PC-3 (cell line): ENCODE measurements at regions not wholly inside any gene's neighbourhood (a gene's known extent, or its start where the extent isn't known, plus 50 kb on each side); places are given as distances from the start of the nearest gene placed in this dataset.

Experiments
- ATAC-seq: fragments of 200-7000 bp; cut with Tn5 transposase; 2 replicates; pipeline ENCODE4 v1.9.1; 2020; ENCODE audit warnings: mild to moderate bottlenecking, moderate library complexity
- BruUV-seq: library from RNA; stranded (reverse); fragments of 400-500 nt; replicated peaks from 2 replicates; lab custom pipeline; 2021; lab: Mats Ljungman, UMichigan
- CTCF ChIA-PET: fragments of 300-600 bp; sonication (Branson Sonifier 250); formaldehyde crosslinking; loops from one replicate; lab custom pipeline; 2022; ENCODE audit warnings: antibody characterized with exemption; lab: Charles Lee
- POLR2A ChIA-PET: fragments of 300-600 bp; sonication (Branson Sonifier 250); formaldehyde crosslinking; loops from one replicate; lab custom pipeline; 2022; ENCODE audit warnings: antibody characterized with exemption; ENCODE audit not compliant: unreplicated experiment; lab: Charles Lee
- DNase-seq: peaks from one replicate; pipeline ENCODE4 v3.0.0-alpha.2; 2015
- H2AFZ ChIP-seq: fragments of 300-600 bp; sonication (generic); 2 replicates; pipeline ENCODE4 v1.6.0; 2016; ENCODE audit warnings: antibody characterized with exemption, low read length
- H3F3A ChIP-seq: fragments of 300-600 bp; sonication (generic); one replicate; pipeline ENCODE4 v1.6.0; 2017; ENCODE audit warnings: antibody characterized with exemption, low read length, control low read depth, mild to moderate bottlenecking; ENCODE audit not compliant: unreplicated experiment
- H3K27ac ChIP-seq: fragments of 300-600 bp; sonication (generic); 2 replicates; pipeline ENCODE4 v1.5.1; 2016; ENCODE audit warnings: mild to moderate bottlenecking, low read length
- H3K27me3 ChIP-seq: fragments of 300-600 bp; sonication (generic); 2 replicates; pipeline ENCODE4 v1.6.1; 2016; ENCODE audit warnings: low read length, mixed read lengths
- H3K36me3 ChIP-seq: fragments of 300-600 bp; sonication (generic); 2 replicates; pipeline ENCODE4 v1.6.1; 2016; ENCODE audit warnings: low read depth, mixed run types, low read length, mixed read lengths
- H3K4me1 ChIP-seq: fragments of 300-600 bp; sonication (generic); 2 replicates; pipeline ENCODE4 v1.5.1; 2016; ENCODE audit warnings: low read length; ENCODE audit not compliant: insufficient read depth
- H3K4me2 ChIP-seq: fragments of 300-600 bp; sonication (generic); 2 replicates; pipeline ENCODE4 v1.6.0; 2016; ENCODE audit warnings: low read length
- H3K4me3 ChIP-seq: fragments of 300-600 bp; sonication (generic); 2 replicates; pipeline ENCODE4 v1.5.1; 2016; ENCODE audit warnings: mild to moderate bottlenecking, low read length, mixed read lengths
- H3K79me2 ChIP-seq: fragments of 300-600 bp; sonication (generic); 2 replicates; pipeline ENCODE4 v1.6.1; 2017; ENCODE audit warnings: low read length, mixed read lengths
- H3K9ac ChIP-seq: fragments of 300-600 bp; sonication (generic); 2 replicates; pipeline ENCODE4 v1.6.0; 2016; ENCODE audit warnings: mild to moderate bottlenecking, low read length
- H3K9me2 ChIP-seq: fragments of 300-600 bp; sonication (generic); replicated peaks from 2 replicates; pipeline ENCODE4 v1.6.1; 2016; ENCODE audit warnings: mixed run types, low read length, mixed read lengths
- H3K9me3 ChIP-seq: fragments of 300-600 bp; sonication (generic); 2 replicates; pipeline ENCODE4 v1.6.1; 2016; ENCODE audit warnings: low read length, mixed read lengths
- H4K20me1 ChIP-seq: fragments of 300-600 bp; sonication (generic); 2 replicates; pipeline ENCODE4 v1.6.1; 2016; ENCODE audit warnings: low read length, mixed read lengths
- CTCF ChIP-seq: fragments of 300-600 bp; sonication (generic); conservative IDR thresholded peaks from 2 replicates; pipeline ENCODE4 v1.5.1; 2017; ENCODE audit warnings: antibody characterized with exemption, low read depth, mild to moderate bottlenecking, low read length
- EZH2 ChIP-seq: fragments of 300-600 bp; sonication (generic); IDR thresholded peaks from one replicate; pipeline ENCODE4 v1.6.1; 2017; ENCODE audit warnings: antibody characterized with exemption, mild to moderate bottlenecking, low read length; ENCODE audit not compliant: unreplicated experiment
- EZH2phosphoT487 ChIP-seq: fragments of 300-600 bp; sonication (generic); IDR thresholded peaks from 2 replicates; pipeline ENCODE4 v1.6.1; 2018; ENCODE audit warnings: mild to moderate bottlenecking, antibody characterized with exemption, low read length, borderline replicate concordance
- intact Hi-C: fragments of 100-400 bp; cut with micrococcal nuclease; formaldehyde crosslinking; loops from 2 replicates; pipeline ENCODE4 v1.9.0; 2023

- TF ChIP-seq CTCF = no peak
- TF ChIP-seq EZH2 = no peak
- TF ChIP-seq EZH2phosphoT487 = no peak
- no peak overlapping the region for H3K9ac ChIP-seq
- H3K27ac ChIP-seq = no peak overlapping the region
- H3K4me3 ChIP-seq = no peak overlapping the region
- ATAC-seq = no peak
- no peaks in the 10 kb centered on the region for H3F3A ChIP-seq
- intact Hi-C loops = no loop called here
- no peaks in the 10 kb centered on the region for H3K36me3 ChIP-seq
- no peaks in the 10 kb centered on the region for H3K4me1 ChIP-seq
- no peak for DNase-seq
- H3K27me3 ChIP-seq = no peaks in the 10 kb centered on the region
- H3K4me2 ChIP-seq = no peak overlapping the region
- H3K79me2 ChIP-seq = no peaks in the 10 kb centered on the region
- POLR2A ChIA-PET = no interaction called here
- no peak overlapping the region for H2AFZ ChIP-seq
- no TSS peak for BruUV-seq
- H4K20me1 ChIP-seq = no peaks in the 10 kb centered on the region
- no peaks in the 10 kb centered on the region for H3K9me3 ChIP-seq
- no peaks in the 10 kb centered on the region for H3K9me2 ChIP-seq
- CTCF ChIA-PET = no interaction called here
Measured at GRCh38 chr4:129570326-129570725, 474.4 kb downstream of the C4orf33 start.

GRCh38 chr4:129578336-129578735 is 482.4 kb downstream of the C4orf33 start:
- Histone ChIP-seq H3K4me3 (no peak overlapping the region), H3K79me2 (no peaks in the 10 kb centered on the region), H2AFZ (no peak overlapping the region), H3K27me3 (no peaks in the 10 kb centered on the region), H3K9me2 (no peaks in the 10 kb centered on the region), H3K36me3 (no peaks in the 10 kb centered on the region), H3K9me3 (no peaks in the 10 kb centered on the region), H3K27ac (no peak overlapping the region), H3F3A (no peaks in the 10 kb centered on the region), H4K20me1 (no peaks in the 10 kb centered on the region), H3K9ac (no peak overlapping the region), H3K4me1 (no peaks in the 10 kb centered on the region), H3K4me2 (no peak overlapping the region)
- CTCF ChIA-PET = no interaction called here
- POLR2A ChIA-PET = no interaction called here
- TF ChIP-seq EZH2 (no peak), CTCF (no peak)
- intact Hi-C loops = no loop called here
- BruUV-seq = no TSS peak
- ATAC-seq = no peak
- DNase-seq = no peak

GRCh38 chr4:129581305-129581704 is 485.4 kb downstream of the C4orf33 start:
- BruUV-seq = no TSS peak
- TF ChIP-seq CTCF = no peak
- TF ChIP-seq EZH2 = no peak
- no peak for TF ChIP-seq EZH2phosphoT487

More at GRCh38 chr4:129581305-129581704, 485.4 kb downstream of the C4orf33 start:
- no peaks in the 10 kb centered on the region for H3K36me3 ChIP-seq
- ChIA-PET CTCF (no interaction called here), POLR2A (no interaction called here)
- H3F3A ChIP-seq = no peaks in the 10 kb centered on the region
- H3K9me2 ChIP-seq = no peaks in the 10 kb centered on the region
- no peak overlapping the region for H3K4me2 ChIP-seq
- H3K9me3 ChIP-seq = no peaks in the 10 kb centered on the region
- H2AFZ ChIP-seq = no peak overlapping the region
- no peaks in the 10 kb centered on the region for H3K4me1 ChIP-seq
- no peak for ATAC-seq
- no peak overlapping the region for H3K9ac ChIP-seq
- H3K27me3 ChIP-seq = no peaks in the 10 kb centered on the region
- H3K79me2 ChIP-seq = no peaks in the 10 kb centered on the region
- no peak overlapping the region for H3K4me3 ChIP-seq
- H3K27ac ChIP-seq = no peak overlapping the region
- no peaks in the 10 kb centered on the region for H4K20me1 ChIP-seq
- intact Hi-C loops = no loop called here
- DNase-seq = no peak
